HFFc6 (cell line): ENCODE measurements at regions not wholly inside any gene's neighbourhood (a gene's known extent, or its start where the extent isn't known, plus 50 kb on each side); places are given as distances from the start of the nearest gene placed in this dataset.

Source experiments
- DNase-seq: peaks from one replicate; pipeline ENCODE4 v3.0.0-alpha.2; 2018
- H3K27ac Mint-ChIP-seq: 2 replicates; pipeline ENCODE4 v1.8.0; 2020; ENCODE audit warnings: mild to moderate bottlenecking, mixed read lengths
- H3K27me3 Mint-ChIP-seq: 2 replicates; pipeline ENCODE4 v1.8.0; 2021; ENCODE audit warnings: mild to moderate bottlenecking, moderate library complexity, mixed read lengths; ENCODE audit not compliant: insufficient read depth
- H3K36me3 Mint-ChIP-seq: 2 replicates; pipeline ENCODE4 v1.8.0; 2021; ENCODE audit warnings: low read depth, mixed read lengths
- H3K4me1 Mint-ChIP-seq: 2 replicates; pipeline ENCODE4 v1.8.0; 2020; ENCODE audit warnings: low read depth, mixed read lengths
- H3K4me3 Mint-ChIP-seq: 2 replicates; pipeline ENCODE4 v1.8.0; 2020; ENCODE audit warnings: mild to moderate bottlenecking, moderate library complexity, mixed read lengths
- H3K9me3 Mint-ChIP-seq: 2 replicates; pipeline ENCODE4 v1.8.0; 2020; ENCODE audit warnings: mild to moderate bottlenecking, mixed read lengths
- CTCF ChIP-seq: fragments of 200-600 bp; sonication (generic); IDR thresholded peaks from 2 replicates; pipeline ENCODE4 v1.5.0; 2021; ENCODE audit warnings: antibody characterized with exemption, mild to moderate bottlenecking

DNA sequence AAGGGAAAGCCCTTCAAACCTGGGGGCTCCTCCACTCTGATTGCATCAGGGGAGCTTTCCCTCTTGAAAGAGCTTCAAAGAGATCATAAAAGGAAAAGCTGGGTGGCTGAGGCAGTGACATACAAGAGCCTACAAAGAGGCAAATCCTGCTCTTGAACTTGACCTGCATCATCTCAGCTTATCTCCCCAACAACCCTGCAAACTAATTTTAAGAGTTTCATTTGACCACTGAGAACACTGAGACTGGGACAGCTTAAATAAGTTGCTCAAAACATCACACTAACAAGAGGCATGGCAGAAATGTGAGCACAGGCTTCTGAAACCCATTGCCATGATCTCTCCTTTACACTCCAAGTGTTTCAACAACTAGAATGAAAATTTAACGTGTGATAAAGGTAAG is 101.6 kb upstream of the PPARGC1A start:
- peaks cover 2% of the 10 kb centered on the region; the same call in 1 of the 2 replicates for H3K27me3 Mint-ChIP-seq
- no peaks in the 10 kb centered on the region for H3K36me3 Mint-ChIP-seq
- no peak overlapping the region for H3K27ac Mint-ChIP-seq
- H3K4me1 Mint-ChIP-seq: no peaks in the 10 kb centered on the region
- no peak for DNase-seq
- no peak for TF ChIP-seq CTCF
- no peak overlapping the region for H3K4me3 Mint-ChIP-seq
- H3K9me3 Mint-ChIP-seq: peaks cover 4% of the 10 kb centered on the region

DNA sequence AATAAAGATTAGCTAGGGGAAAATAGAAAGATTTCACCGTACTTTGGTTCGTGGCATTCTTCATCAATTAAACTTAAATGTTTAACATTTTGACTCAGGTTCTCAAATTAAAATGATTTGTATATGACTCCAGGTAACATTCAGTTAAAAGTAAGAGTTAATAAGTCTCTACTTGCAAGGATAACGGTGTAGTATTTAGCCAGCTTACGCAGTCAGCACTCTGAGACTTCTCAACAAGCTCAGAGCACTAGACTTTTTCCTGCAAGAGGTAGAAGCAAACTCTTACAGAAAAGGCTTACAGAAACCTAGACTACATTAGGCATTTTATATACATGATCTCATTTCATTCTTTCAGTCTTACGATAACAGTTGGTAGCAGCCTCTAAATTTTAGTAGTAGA is 96.4 kb upstream of the PPARGC1A start:
- H3K27ac Mint-ChIP-seq: no peak overlapping the region
- TF ChIP-seq CTCF: no peak
- H3K27me3 Mint-ChIP-seq: peaks cover 1% of the 10 kb centered on the region
- DNase-seq: no peak
- H3K4me3 Mint-ChIP-seq: no peak overlapping the region
- no peaks in the 10 kb centered on the region for H3K36me3 Mint-ChIP-seq
- peaks cover 5% of the 10 kb centered on the region; the same call in 1 of the 2 replicates for H3K9me3 Mint-ChIP-seq
- no peaks in the 10 kb centered on the region for H3K4me1 Mint-ChIP-seq

DNA sequence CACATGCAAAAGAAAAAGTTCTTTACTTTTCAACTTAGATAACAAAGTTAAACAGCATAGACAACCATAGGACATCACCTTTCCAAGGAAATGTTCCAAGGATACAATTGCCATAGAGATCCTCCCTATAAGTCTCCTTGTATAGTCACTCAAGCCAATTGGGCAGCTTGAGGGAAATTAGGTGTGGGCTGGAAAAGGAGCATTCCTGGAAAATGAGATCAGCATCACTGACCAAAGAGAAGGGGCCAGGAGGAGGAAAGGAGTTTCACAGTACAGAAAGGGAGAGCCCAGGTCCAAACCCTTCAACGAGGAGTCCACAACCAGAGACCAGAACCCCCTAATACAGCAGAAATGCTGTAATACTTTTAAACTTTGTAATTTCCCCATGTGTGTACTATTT is 91.5 kb upstream of the PPARGC1A start:
- Mint-ChIP-seq H3K36me3 (no peaks in the 10 kb centered on the region), H3K4me3 (no peak overlapping the region), H3K27ac (no peak overlapping the region), H3K4me1 (no peaks in the 10 kb centered on the region), H3K9me3 (peaks cover 16% of the 10 kb centered on the region), H3K27me3 (peaks cover 1% of the 10 kb centered on the region)
- no peak for TF ChIP-seq CTCF
- DNase-seq: no peak

GRCh38 chr4:23979534-23979933 is 89.7 kb upstream of the PPARGC1A start:
- no peaks in the 10 kb centered on the region for H3K4me1 Mint-ChIP-seq
- H3K27me3 Mint-ChIP-seq: no peaks in the 10 kb centered on the region; the same call in 1 of the 2 replicates
- no peak for DNase-seq
- no peak overlapping the region for H3K4me3 Mint-ChIP-seq
- no peak overlapping the region for H3K27ac Mint-ChIP-seq
- no peak for TF ChIP-seq CTCF
- no peaks in the 10 kb centered on the region for H3K36me3 Mint-ChIP-seq
- H3K9me3 Mint-ChIP-seq: peaks cover 16% of the 10 kb centered on the region

- no peaks in the 10 kb centered on the region for H3K4me1 Mint-ChIP-seq
- no peak overlapping the region for H3K4me3 Mint-ChIP-seq
- H3K36me3 Mint-ChIP-seq: no peaks in the 10 kb centered on the region
- TF ChIP-seq CTCF: no peak
- no peak overlapping the region for H3K27ac Mint-ChIP-seq
- DNase-seq: no peak
- H3K27me3 Mint-ChIP-seq: no peaks in the 10 kb centered on the region; the same call in 1 of the 2 replicates
- peaks cover 22% of the 10 kb centered on the region for H3K9me3 Mint-ChIP-seq
Observed at GRCh38 chr4:23978002-23978401, 88.2 kb upstream of the PPARGC1A start.

DNA sequence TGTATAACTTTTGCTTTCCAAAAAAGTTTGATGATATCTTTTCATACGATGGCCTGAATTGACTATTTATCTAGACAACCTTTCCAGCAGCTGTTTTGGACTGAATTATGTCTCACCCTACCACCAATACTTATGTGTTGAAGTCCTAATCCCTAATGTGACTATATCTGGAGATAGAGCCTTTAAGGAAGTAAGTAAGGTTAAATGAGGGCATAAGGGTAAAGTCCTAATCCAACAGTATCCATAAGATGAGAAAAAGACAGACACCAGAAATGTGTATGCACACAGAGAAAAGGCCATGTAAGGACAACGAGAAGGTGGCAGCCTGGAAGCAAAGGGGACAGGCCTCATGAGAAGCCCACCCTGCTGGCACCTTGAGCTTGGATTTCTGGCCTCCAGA is 86.6 kb upstream of the PPARGC1A start:
- no peaks in the 10 kb centered on the region for H3K27me3 Mint-ChIP-seq
- H3K27ac Mint-ChIP-seq: no peak overlapping the region
- no peak overlapping the region for H3K4me3 Mint-ChIP-seq
- no peaks in the 10 kb centered on the region for H3K36me3 Mint-ChIP-seq
- DNase-seq: no peak
- H3K9me3 Mint-ChIP-seq: peaks cover 18% of the 10 kb centered on the region
- H3K4me1 Mint-ChIP-seq: no peaks in the 10 kb centered on the region
- no peak for TF ChIP-seq CTCF
